Heart left ventricle (tissue), 16 donors: ENCODE measurements at regions not wholly inside any gene's neighbourhood (a gene's known extent, or its start where the extent isn't known, plus 50 kb on each side); places are given as distances from the start of the nearest gene placed in this dataset.

Experiments
- ATAC-seq, 4 donors: fragments of 200-7000 bp; cut with Tn5 transposase; one replicate each; pipeline ENCODE4 v1.9.1; 2020 to 2022; ENCODE audit warnings: moderate library complexity in 4 of 4, mild to moderate bottlenecking in 3 of 4, moderate number of reproducible peaks in 1 of 4
- DNase-seq, 5 donors: peaks; one replicate each; pipeline ENCODE4 v3.0.0-alpha.2; 2020
- H3K27ac ChIP-seq, 12 donors: fragments of 200-600 bp; sonication (generic) in 4 of 12; one replicate each; pipeline versions ENCODE4 v1.5.0 to v1.8.0; 2016 to 2022; ENCODE audit warnings: mild to moderate bottlenecking in 2 of 12
- H3K27me3 ChIP-seq, 9 donors: fragments of 200-600 bp; sonication (generic) in 2 of 9; one replicate each; pipeline versions ENCODE4 v1.5.1 to v1.8.0; 2016 to 2022; ENCODE audit warnings: mild to moderate bottlenecking in 3 of 9
- H3K36me3 ChIP-seq, 9 donors: fragments of 200-600 bp; sonication (generic) in 2 of 9; one replicate each; pipeline versions ENCODE4 v1.5.0 to v1.8.0; 2018 to 2022; ENCODE audit warnings: mild to moderate bottlenecking in 2 of 9
- H3K4me1 ChIP-seq, 12 donors: fragments of 200-600 bp; sonication (generic) in 4 of 12; one replicate each; pipeline versions ENCODE4 v1.5.0 to v1.8.0; 2016 to 2022; ENCODE audit warnings: mild to moderate bottlenecking in 3 of 12
- H3K4me3 ChIP-seq, 12 donors: fragments of 200-600 bp; sonication (generic) in 4 of 12; one replicate each; pipeline versions ENCODE4 v1.5.0 to v1.8.0; 2017 to 2022; ENCODE audit warnings: mild to moderate bottlenecking in 9 of 12, moderate library complexity in 4 of 12
- H3K9me3 ChIP-seq, 12 donors: fragments of 200-600 bp; sonication (generic) in 4 of 12; one replicate each; pipeline versions ENCODE4 v1.5.0 to v1.8.0; 2016 to 2022; ENCODE audit warnings: mild to moderate bottlenecking in 1 of 12
- CTCF ChIP-seq, 12 donors: fragments of 200-600 bp; sonication (generic) in 4 of 12; IDR thresholded peaks; one replicate each; pipeline versions ENCODE4 v1.5.0 to v1.8.0; 2018 to 2022; ENCODE audit warnings: antibody characterized with exemption in 12 of 12, mild to moderate bottlenecking in 5 of 12
- POLR2A ChIP-seq, 2 donors: fragments of 450-650 bp; IDR thresholded peaks; one replicate each; pipeline ENCODE4 v1.6.1; 2017; ENCODE audit warnings: antibody characterized with exemption in 2 of 2, mild to moderate bottlenecking in 2 of 2, moderate library complexity in 2 of 2
- WGBS, 4 donors: extraction: QIAGEN DNeasy Blood & Tissue Kit in 2 of 4; methylation state at CpG; one replicate each; pipeline versions ENCODE4 v1.1.5 to v1.1.7; 2013 to 2018; 5-methylcytosine and 5-hydroxymethylcytosine counted together
- intact Hi-C, 10 donors: fragments of 100-400 bp; cut with DNase I; formaldehyde crosslinking; loops; one replicate each; pipeline versions ENCODE4 v1.11.1 to v1.14.2; 2022
- donor health status: ischemic (EF 13 %, LVEDD 7.1; RV severe dilation, severe dysfunction).
- donor health status: healthy with polysubstance abuse.
- donor health status: DM: no; HTN: yes; CAD: no.
- donor health status: DM: no; HTN: no; CAD: no.
- donor health status: ischemic (EF 25% LVEDD 6.9; RV normal size, moderate dysfunction).
- donor health status: ischemic (EF 25% LVEDD 5.7; RV mildly dilated, moderate dysfunction).
- donor health status: healthy.
- donor health status: DM: yes; HTN: yes; CAD: no.
- donor health status: ischemic (EF 35%, LVEDD 5.7; RV mildly dilated, moderate dysfunction).
- donor health status: nonischemic (EF 11% LVEDD 7.7; RV severe dilation, severe dysfunction).
- donor health status: DM: yes; HTN: yes; CAD: no.
- donor health status: PGD.
- donor health status: ischemic (EF 29% LVEDD 5.4; RV normal size, mild dysfunction).
- donor health status: nonischemic (EF 23%, LVEDD 6.1; RV moderate dilation, normal function).

GRCh38 chr2:216950547-216950946 lies 90.7 kb upstream of the TNP1 start:
- Histone ChIP-seq H3K36me3 (no peaks in the 10 kb centered on the region), H3K27me3 (no peaks in the 10 kb centered on the region), H3K27ac (no peak overlapping the region), H3K9me3 (peaks cover 0 to 28% (median 3%) of the 10 kb centered on the region in 12 donors), H3K4me3 (no peak overlapping the region), H3K4me1 (peaks cover 0 to 4% (median 0%) of the 10 kb centered on the region in 12 donors)
- TF ChIP-seq POLR2A (IDR thresholded peaks at IDR 0.05) (no peak), CTCF (IDR thresholded peaks at IDR 0.05) (no peak)
- ATAC-seq (no peak), DNase-seq (no peak)
- 71 to 85% (median 77%) methylated on average over 2 of the region's 2 CpGs for WGBS, 4 donors
- intact Hi-C loops: no loop called here

GRCh38 chr2:216949700-216950413 lies 90.0 kb upstream of the TNP1 start:
- WGBS, 4 donors: 77 to 81% (median 79%) methylated on average over 12 of the region's 12 CpGs
- TF ChIP-seq POLR2A (IDR thresholded peaks at IDR 0.05) (no peak), CTCF (IDR thresholded peaks at IDR 0.05) (no peak)
- ATAC-seq (no peak), DNase-seq (no peak)
- H3K36me3 ChIP-seq: no peaks in the 10 kb centered on the region
- no peak overlapping the region for H3K27ac ChIP-seq
- H3K4me3 ChIP-seq: no peak overlapping the region
- H3K4me1 ChIP-seq: peaks cover 0 to 4% (median 0%) of the 10 kb centered on the region in 12 donors
- H3K27me3 ChIP-seq: no peaks in the 10 kb centered on the region
- H3K9me3 ChIP-seq: peaks cover 0 to 25% (median under 1%) of the 10 kb centered on the region in 12 donors
- intact Hi-C loops: no loop called here

GRCh38 chr2:216947055-216947454 lies 87.2 kb upstream of the TNP1 start:
- no peak for TF ChIP-seq POLR2A (IDR thresholded peaks at IDR 0.05)
- no peak for TF ChIP-seq CTCF (IDR thresholded peaks at IDR 0.05)
- no peaks in the 10 kb centered on the region for H3K27me3 ChIP-seq
- H3K9me3 ChIP-seq: peaks cover 0 to 7% (median 0%) of the 10 kb centered on the region in 12 donors
- no peaks in the 10 kb centered on the region for H3K36me3 ChIP-seq
- no peak overlapping the region for H3K27ac ChIP-seq
- no peak for ATAC-seq
- WGBS, 4 donors: 91 to 97% (median 92%) methylated on average over 4 of the region's 4 CpGs
- peaks cover 0 to 4% (median 0%) of the 10 kb centered on the region in 12 donors for H3K4me1 ChIP-seq
- intact Hi-C loops: no loop called here
- no peak for DNase-seq
- H3K4me3 ChIP-seq: no peak overlapping the region

GRCh38 chr2:216944733-216945132 lies 84.9 kb upstream of the TNP1 start:
- H3K36me3 ChIP-seq: no peaks in the 10 kb centered on the region
- DNase-seq (no peak), ATAC-seq (peak in 1 of 4 donors; percentile 71)
- H3K27me3 ChIP-seq: no peaks in the 10 kb centered on the region
- no peak overlapping the region for H3K4me3 ChIP-seq
- no peak overlapping the region for H3K27ac ChIP-seq
- TF ChIP-seq POLR2A (IDR thresholded peaks at IDR 0.05) (no peak), CTCF (IDR thresholded peaks at IDR 0.05) (no peak)
- intact Hi-C loops: no loop called here
- peaks cover 0 to 3% (median 0%) of the 10 kb centered on the region in 12 donors for H3K4me1 ChIP-seq
- WGBS, 4 donors: 90 to 99% (median 95%) methylated on average over 4 of the region's 4 CpGs
- H3K9me3 ChIP-seq: no peaks in the 10 kb centered on the region
